SU-DHL-6 (cell line): ENCODE measurements at regions not wholly inside any gene's neighbourhood (a gene's known extent, or its start where the extent isn't known, plus 50 kb on each side); places are given as distances from the start of the nearest gene placed in this dataset.

Experiments
- CTCF ChIP-seq: fragments of 200-600 bp; sonication (generic); IDR thresholded peaks from one replicate; pipeline ENCODE4 v1.5.1; 2017; ENCODE audit warnings: antibody characterized with exemption, mild to moderate bottlenecking, low read length, moderate library complexity; ENCODE audit not compliant: insufficient read depth, poor library complexity, severe bottlenecking
- EZH2phosphoT487 ChIP-seq: fragments of 200-600 bp; sonication (generic), shearing (Covaris generic); conservative IDR thresholded peaks from 2 replicates; pipeline ENCODE4 v1.6.1; 2018; ENCODE audit warnings: mild to moderate bottlenecking, antibody characterized with exemption, low read length, moderate library complexity, mixed read lengths

- TF ChIP-seq CTCF, result no peak
- TF ChIP-seq EZH2phosphoT487, result no peak
These were observed 199.4 kb downstream of the SUDS3 start for GRCh38 chr12:118575730-118576129.
